PC-9 (cell line): ENCODE measurements at regions not wholly inside any gene's neighbourhood (a gene's known extent, or its start where the extent isn't known, plus 50 kb on each side); places are given as distances from the start of the nearest gene placed in this dataset.

Experiments used
- BruUV-seq: library from RNA; stranded (reverse); fragments of 400-500 nt; replicated peaks from 2 replicates; lab custom pipeline; 2021; lab: Mats Ljungman, UMichigan
- CTCF ChIA-PET: fragments of 300-600 bp; sonication (Branson Sonifier 250); formaldehyde crosslinking; loops from one replicate; lab custom pipeline; 2022; ENCODE audit warnings: antibody characterized with exemption; lab: Charles Lee
- POLR2A ChIA-PET: fragments of 300-600 bp; sonication (Branson Sonifier 250); formaldehyde crosslinking; loops from one replicate; lab custom pipeline; 2022; ENCODE audit warnings: antibody characterized with exemption; ENCODE audit not compliant: unreplicated experiment; lab: Charles Lee
- DNase-seq, 2 experiments: peaks; one replicate each; pipeline versions ENCODE4 v3.0.0 to v3.0.0-alpha.2; 2015 to 2022; ENCODE audit warnings: mixed read lengths in 1 of 2
- H2AFZ ChIP-seq: fragments of 200-600 bp; sonication (generic); 2 replicates; pipeline ENCODE4 v1.8.1; 2017; ENCODE audit warnings: antibody characterized with exemption
- H3F3A ChIP-seq: fragments of 200-600 bp; sonication (generic); 2 replicates; pipeline ENCODE4 v1.8.1; 2017; ENCODE audit warnings: antibody characterized with exemption, mild to moderate bottlenecking, low read depth; ENCODE audit not compliant: insufficient read depth
- H3K27ac ChIP-seq: fragments of 200-600 bp; sonication (generic); 2 replicates; pipeline ENCODE4 v1.6.1; 2016; ENCODE audit warnings: mixed run types
- H3K27me3 ChIP-seq: fragments of 200-600 bp; sonication (generic); 2 replicates; pipeline ENCODE4 v1.6.1; 2016; ENCODE audit warnings: low read depth, mixed run types; ENCODE audit not compliant: insufficient read depth
- H3K36me3 ChIP-seq: fragments of 200-600 bp; sonication (generic); 2 replicates; pipeline ENCODE4 v1.6.1; 2016; ENCODE audit warnings: low read depth, mixed run types
- H3K4me1 ChIP-seq: fragments of 200-600 bp; sonication (generic); replicated peaks from 2 replicates; pipeline ENCODE4 v1.6.1; 2016; ENCODE audit warnings: mixed run types; ENCODE audit not compliant: insufficient read depth
- H3K4me2 ChIP-seq: fragments of 200-600 bp; sonication (generic); 2 replicates; pipeline ENCODE4 v1.6.1; 2017; ENCODE audit warnings: mixed run types
- H3K4me3 ChIP-seq: fragments of 200-600 bp; sonication (generic); 2 replicates; pipeline ENCODE4 v1.6.1; 2016; ENCODE audit warnings: mixed run types
- H3K79me2 ChIP-seq: fragments of 200-600 bp; sonication (generic); 2 replicates; pipeline ENCODE4 v1.6.1; 2017; ENCODE audit warnings: low read depth, mixed run types
- H3K9me2 ChIP-seq: fragments of 200-600 bp; sonication (generic); 2 replicates; pipeline ENCODE4 v1.8.1; 2017; ENCODE audit warnings: mild to moderate bottlenecking; ENCODE audit not compliant: insufficient read depth
- H3K9me3 ChIP-seq: fragments of 200-600 bp; sonication (generic); 2 replicates; pipeline ENCODE4 v1.8.1; 2016; ENCODE audit warnings: low read depth; ENCODE audit not compliant: insufficient read depth
- H4K20me1 ChIP-seq: fragments of 200-600 bp; sonication (generic); 2 replicates; pipeline ENCODE4 v1.8.1; 2017; ENCODE audit not compliant: insufficient read depth
- CTCF ChIP-seq: fragments of 200-600 bp; sonication (generic); conservative IDR thresholded peaks from 2 replicates; pipeline ENCODE4 v1.6.1; 2017; ENCODE audit warnings: mixed run types, antibody characterized with exemption, mild to moderate bottlenecking, moderate library complexity
- EZH2 ChIP-seq: fragments of 200-600 bp; sonication (generic); IDR thresholded peaks from 2 replicates; pipeline ENCODE4 v1.8.0; 2017; ENCODE audit warnings: antibody characterized with exemption, low read depth
- intact Hi-C: fragments of 100-400 bp; cut with micrococcal nuclease; formaldehyde crosslinking; loops from one replicate; pipeline ENCODE4 v1.10.0; 2022; ENCODE audit not compliant: unreplicated experiment

GRCh38 chr3:28791713-28792255, 443.2 kb upstream of the AZI2 start:
- Histone ChIP-seq H3K36me3 (no peaks in the 10 kb centered on the region), H3K4me2 (no peak overlapping the region), H3K27me3 (no peaks in the 10 kb centered on the region), H3K4me1 (no peaks in the 10 kb centered on the region), H3K9me2 (no peaks in the 10 kb centered on the region), H3K9me3 (no peaks in the 10 kb centered on the region), H3K79me2 (no peaks in the 10 kb centered on the region), H3F3A (no peaks in the 10 kb centered on the region), H2AFZ (no peak overlapping the region), H4K20me1 (no peaks in the 10 kb centered on the region), H3K4me3 (no peak overlapping the region), H3K27ac (no peak overlapping the region)
- DNase-seq: no peak
- intact Hi-C loops: no loop called here
- TF ChIP-seq CTCF: no peak
- TF ChIP-seq EZH2: no peak
- CTCF ChIA-PET: no interaction called here
- no TSS peak for BruUV-seq
- POLR2A ChIA-PET: no interaction called here

- no peak for DNase-seq
- intact Hi-C loops: no loop called here
- H3K4me3 ChIP-seq: no peak overlapping the region
- H3K9me2 ChIP-seq: no peaks in the 10 kb centered on the region
- no peaks in the 10 kb centered on the region for H3K4me1 ChIP-seq
- no peaks in the 10 kb centered on the region for H3K27me3 ChIP-seq
- H2AFZ ChIP-seq: no peak overlapping the region
- H3K4me2 ChIP-seq: no peak overlapping the region
- no peak overlapping the region for H3K27ac ChIP-seq
- POLR2A ChIA-PET: interaction anchor here (0.5 kb wide), 1 partner anchor 1719 kb away, joined by 5 read pairs; no protein-coding TSS in a partner anchor
- H3K79me2 ChIP-seq: no peaks in the 10 kb centered on the region
- no peaks in the 10 kb centered on the region for H3K9me3 ChIP-seq
- no peaks in the 10 kb centered on the region for H4K20me1 ChIP-seq
- TF ChIP-seq EZH2 (no peak), CTCF (no peak)
- BruUV-seq: no TSS peak
- H3F3A ChIP-seq: no peaks in the 10 kb centered on the region
- no peaks in the 10 kb centered on the region for H3K36me3 ChIP-seq
- CTCF ChIA-PET: no interaction called here
These were observed 444.0 kb upstream of the AZI2 start for GRCh38 chr3:28792604-28793003.

GRCh38 chr3:28799084-28799483, 450.5 kb upstream of the AZI2 start:
- no peaks in the 10 kb centered on the region for H3K79me2 ChIP-seq
- H3K36me3 ChIP-seq: no peaks in the 10 kb centered on the region
- no peak for TF ChIP-seq CTCF
- TF ChIP-seq EZH2: no peak
- no peak overlapping the region for H3K4me2 ChIP-seq
- no peaks in the 10 kb centered on the region for H3F3A ChIP-seq
- H3K4me1 ChIP-seq: no peaks in the 10 kb centered on the region
- no peak overlapping the region for H3K27ac ChIP-seq
- DNase-seq: no peak
- no peak overlapping the region for H3K4me3 ChIP-seq
- CTCF ChIA-PET: no interaction called here
- H3K9me3 ChIP-seq: no peaks in the 10 kb centered on the region
- no peaks in the 10 kb centered on the region for H4K20me1 ChIP-seq
- no peaks in the 10 kb centered on the region for H3K9me2 ChIP-seq
- POLR2A ChIA-PET: no interaction called here
- no peak overlapping the region for H2AFZ ChIP-seq
- intact Hi-C loops: no loop called here
- BruUV-seq: no TSS peak
- H3K27me3 ChIP-seq: no peaks in the 10 kb centered on the region
